ENCODE measurements at regions not wholly inside any gene's neighbourhood (a gene's known extent, or its start where the extent isn't known, plus 50 kb on each side); places are given as distances from the start of the nearest gene placed in this dataset.

DNA sequence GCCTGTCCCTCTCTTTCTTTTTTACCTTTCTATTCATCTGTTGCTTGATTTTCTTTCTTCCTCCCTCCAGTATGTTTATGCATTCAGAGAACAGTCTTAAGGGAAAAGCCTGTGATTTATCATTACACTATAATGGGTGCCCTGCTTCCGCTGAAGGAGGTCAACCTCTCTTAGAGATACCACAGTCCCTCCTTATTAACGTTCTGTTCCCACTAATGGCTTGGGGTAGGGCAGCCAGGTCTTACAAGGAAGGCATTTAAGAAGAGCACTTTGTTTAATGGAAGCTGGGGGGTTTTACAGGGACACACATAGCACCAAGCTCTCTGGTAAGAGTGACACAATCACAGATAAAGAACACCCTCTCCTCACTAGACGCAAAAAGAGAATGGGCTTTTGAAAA lies 523.5 kb downstream of the NUF2 start:
- no peak for TF ChIP-seq CTCF (IDR thresholded peaks at IDR 0.05)
- no peak for TF ChIP-seq POLR2A (IDR thresholded peaks at IDR 0.05)
